ENCODE measurements at regions not wholly inside any gene's neighbourhood (a gene's known extent, or its start where the extent isn't known, plus 50 kb on each side); places are given as distances from the start of the nearest gene placed in this dataset.
"Not testable (repeated sequence)": the region's sequence is repeated elsewhere in the genome, so short reads cannot be mapped to it uniquely, and the experiment has no call there.

GRCh38 chr15:95021816-95022215 lies 790.5 kb downstream of the MCTP2 start:
- no peak for DNase-seq

GRCh38 chr15:95024351-95024750 lies 793.0 kb downstream of the MCTP2 start:
- DNase-seq = no peak

GRCh38 chr15:95025924-95026728 lies 794.8 kb downstream of the MCTP2 start:
- DNase-seq = no peak

DNA sequence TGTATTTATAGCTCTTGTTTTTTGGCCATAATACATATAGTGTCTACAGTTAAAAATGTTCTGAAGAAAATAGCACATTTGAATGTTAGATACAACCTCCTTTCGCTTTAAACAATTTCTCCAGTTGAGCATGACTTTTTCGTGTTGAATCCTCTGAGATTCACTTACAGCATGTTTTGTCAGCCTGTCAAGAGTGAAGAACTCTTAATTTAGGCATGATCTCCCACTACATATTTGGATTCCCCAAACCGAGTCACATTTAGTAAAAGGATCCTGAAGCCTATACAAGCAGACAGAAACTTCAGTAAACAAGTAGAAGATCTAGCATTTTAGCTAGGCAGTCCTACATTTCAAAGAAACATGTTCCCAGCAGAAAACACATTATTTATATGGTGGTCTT lies 796.6 kb downstream of the MCTP2 start:
- no peak for DNase-seq

DNA sequence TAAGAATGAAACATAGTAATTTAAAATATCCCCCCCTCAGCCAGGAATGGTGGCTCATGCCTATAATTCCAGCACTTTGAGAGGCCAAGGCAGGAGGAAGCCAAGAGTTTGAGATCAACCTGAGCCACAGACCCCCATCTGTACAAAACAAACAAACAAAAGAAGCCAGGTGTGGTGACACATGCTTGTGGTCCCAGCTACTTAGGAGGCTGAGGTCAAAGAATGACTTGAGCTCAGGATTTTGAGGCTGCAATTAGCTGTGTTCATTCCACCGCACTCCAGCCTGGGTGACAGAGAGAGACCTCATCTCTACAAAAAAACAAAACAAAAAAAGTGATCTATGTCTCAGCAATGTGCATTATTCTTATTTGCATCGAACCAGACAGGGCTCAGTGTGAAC lies 800.8 kb downstream of the MCTP2 start:
- DNase-seq = no peak

DNA sequence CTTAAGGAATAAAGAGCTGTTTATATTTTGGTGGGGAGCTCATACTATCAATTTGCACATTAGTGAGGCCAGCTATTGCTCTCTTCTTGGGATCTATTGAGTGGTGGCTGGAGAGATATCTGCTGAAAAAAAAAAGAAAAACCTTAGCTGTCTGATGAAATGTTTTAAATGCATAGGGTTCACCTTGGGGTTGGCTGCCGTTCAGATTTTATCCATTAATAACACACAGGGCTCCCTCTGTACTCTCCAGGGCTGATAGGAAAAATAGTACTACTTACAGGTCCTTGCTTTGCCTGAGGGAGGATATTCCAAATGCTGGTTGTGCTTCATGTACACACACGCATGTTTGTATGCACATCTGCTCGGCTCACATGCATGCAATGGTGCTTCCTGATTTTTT lies 803.7 kb downstream of the MCTP2 start:
- DNase-seq = no peak

GRCh38 chr15:95041297-95041696 lies 809.9 kb downstream of the MCTP2 start:
- DNase-seq = no peak

DNA sequence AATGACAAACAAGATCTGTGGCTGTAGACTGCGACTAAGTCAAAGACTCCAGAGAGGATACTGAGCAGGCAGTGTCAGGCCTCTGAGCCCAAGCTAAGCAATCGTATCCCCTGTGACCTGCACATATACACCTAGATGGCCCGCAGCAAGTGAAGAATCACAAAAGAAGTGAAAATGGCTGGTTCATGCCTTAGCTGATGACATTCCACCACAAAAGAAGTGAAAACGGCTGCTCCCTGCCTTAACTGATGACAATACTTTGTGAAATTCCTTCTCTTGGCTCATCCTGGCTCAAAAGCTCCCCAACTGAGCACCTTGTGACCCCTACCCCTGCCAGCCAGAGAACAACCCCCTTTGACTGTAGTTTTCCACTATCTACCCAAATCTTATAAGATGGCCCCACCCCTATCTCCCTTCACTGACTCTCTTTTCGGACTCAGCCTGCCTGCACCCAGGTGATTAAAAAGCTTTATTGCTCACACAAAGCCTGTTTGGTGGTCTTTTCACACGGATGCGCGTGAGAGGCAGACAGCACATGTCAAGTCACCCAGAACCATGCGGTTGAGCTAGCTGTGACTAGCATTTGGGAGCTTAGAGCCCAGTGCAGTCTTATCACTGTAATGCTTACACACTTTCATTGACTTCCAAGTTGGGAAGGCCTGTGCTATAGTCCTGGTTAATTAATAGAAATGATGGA lies 812.0 kb downstream of the MCTP2 start:
- DNase-seq = not testable (repeated sequence)

DNA sequence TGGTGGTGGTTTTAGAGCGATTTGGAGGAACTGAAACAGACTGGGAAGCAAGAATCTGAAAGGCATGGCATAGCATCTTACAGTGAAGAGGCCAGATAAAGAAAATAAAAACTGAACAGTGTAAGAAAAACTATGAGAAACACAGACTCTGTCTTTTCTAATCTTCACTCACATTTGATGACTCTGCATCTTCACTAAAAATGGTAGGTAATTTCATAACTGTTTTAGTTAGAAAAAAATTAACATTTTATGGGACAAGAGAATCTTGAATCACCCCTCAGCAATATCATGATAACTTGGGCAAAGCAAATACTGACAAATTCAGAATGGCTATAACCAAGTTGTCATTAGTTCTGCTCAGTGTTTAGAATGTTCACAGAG lies 812.6 kb downstream of the MCTP2 start:
- DNase-seq = no peak

DNA sequence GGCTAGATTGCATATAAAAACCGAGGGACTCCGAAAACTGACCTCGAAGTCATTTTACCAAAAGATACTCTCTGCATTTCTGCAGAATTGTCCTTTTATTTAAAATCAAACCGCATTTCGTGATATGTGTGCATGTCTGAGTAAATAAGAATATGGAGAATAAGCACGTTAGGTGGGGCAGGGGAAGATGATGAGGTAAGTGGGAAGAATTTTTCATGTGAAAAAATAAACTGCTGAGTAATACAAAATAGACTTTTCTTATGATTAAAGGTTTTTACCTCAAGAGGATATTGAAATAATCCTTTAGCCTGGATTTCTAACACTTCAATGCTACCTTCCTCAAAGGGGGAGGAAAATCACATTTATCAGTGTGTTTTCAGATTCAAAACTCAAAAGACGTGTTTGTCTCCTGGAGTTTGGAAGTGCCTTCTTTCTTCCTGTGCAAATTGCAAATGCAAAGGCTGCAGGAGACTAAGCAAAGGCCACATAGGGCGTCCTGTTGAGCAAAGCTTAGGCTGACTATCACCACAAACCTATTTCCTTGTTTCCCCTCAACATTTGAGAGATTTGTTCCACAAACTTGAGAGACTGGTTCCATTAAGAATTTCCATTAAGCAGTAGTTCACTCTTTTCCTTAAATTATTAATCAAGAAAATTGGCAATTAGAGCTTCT lies 813.5 kb downstream of the MCTP2 start:
- no peak for DNase-seq

- no peak for DNase-seq
These were observed 820.5 kb downstream of the MCTP2 start for GRCh38 chr15:95051861-95052260.

DNA sequence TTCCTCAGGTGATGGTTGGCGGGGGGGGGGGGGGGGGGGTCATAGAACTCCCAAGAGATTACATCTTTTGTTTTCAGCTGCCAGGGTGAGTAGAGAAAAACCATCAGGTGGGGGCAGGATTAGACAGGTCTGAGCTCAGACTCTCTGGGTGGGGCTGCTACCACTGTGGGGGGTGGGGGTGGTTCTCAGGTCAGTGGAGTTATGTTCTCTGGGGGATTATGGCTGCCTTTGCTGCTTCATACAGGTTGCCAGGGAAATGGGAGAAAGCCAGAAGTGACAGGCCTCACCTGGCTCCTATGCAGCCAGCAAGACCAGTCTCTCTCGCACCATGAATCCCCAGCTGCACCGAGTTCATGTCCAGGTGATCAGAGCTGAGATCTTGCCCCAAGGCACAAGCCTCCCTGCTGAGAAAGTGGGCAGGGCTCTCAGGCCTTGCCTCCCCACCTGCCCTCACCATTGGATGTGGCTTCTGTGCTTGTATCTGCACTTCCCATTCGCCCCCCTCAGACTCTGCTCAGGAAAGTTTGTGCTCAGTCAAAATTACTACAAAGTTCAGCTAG lies 828.1 kb downstream of the MCTP2 start:
- DNase-seq = no peak

GRCh38 chr15:95068701-95069521 lies 837.5 kb downstream of the MCTP2 start:
- DNase-seq = no peak

DNA sequence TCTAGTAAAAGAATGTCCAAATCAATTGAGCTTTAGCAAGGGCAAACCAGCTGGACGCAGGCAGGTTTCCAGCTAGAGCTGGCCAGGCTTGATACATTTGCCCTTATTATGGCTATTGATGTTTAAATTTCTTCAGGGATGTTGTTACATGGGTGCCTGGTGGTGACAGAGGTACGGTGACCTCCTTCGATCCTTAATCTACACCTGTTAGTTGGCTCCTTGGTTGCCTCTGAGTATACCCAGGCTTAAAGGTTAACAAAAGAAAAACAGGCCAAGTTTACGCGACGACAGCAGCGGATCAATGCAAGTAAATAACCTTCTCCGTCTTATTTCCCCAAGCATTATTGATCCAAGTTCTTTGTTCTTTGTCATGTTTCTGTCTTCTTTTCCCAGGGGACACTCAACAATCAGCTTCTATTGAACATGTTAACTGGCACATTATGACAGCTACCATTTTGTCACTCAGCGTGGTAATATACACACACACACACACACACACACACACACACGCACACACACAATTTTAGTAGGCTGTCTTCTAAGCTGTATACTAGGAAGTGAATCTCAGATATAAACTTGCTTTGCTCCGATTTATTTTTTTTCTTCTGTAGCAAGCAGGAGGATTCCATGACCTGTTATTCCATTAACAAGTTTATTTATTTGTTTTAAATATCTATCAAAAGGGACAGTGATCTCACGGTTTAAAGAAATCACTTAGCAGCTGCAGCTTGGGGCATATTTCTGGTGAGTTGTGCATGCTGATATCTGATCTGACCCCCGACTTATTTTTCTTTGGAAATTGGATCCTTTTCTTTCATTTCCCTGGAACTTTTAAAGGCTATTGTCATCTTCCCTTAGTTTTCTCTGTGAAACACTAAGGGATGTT lies 844.7 kb downstream of the MCTP2 start:
- no peak for DNase-seq

DNA sequence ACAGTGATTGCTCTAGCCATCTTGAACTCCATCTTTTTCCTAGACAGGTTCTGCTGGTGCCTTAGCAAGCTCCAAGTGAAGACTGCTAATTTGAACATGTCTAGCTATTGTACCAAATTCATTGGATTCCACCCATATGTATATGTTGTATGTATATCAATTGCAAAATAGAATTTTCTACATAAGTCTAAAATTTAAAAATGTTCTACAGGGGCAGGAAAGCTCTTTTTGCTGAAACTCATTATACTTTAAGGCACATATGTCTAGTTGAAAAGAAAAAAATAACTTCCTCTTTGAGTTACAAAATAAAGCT lies 845.3 kb downstream of the MCTP2 start:
- no peak for DNase-seq

- DNase-seq = no peak
These were observed 846.6 kb downstream of the MCTP2 start for GRCh38 chr15:95078003-95078402.

DNA sequence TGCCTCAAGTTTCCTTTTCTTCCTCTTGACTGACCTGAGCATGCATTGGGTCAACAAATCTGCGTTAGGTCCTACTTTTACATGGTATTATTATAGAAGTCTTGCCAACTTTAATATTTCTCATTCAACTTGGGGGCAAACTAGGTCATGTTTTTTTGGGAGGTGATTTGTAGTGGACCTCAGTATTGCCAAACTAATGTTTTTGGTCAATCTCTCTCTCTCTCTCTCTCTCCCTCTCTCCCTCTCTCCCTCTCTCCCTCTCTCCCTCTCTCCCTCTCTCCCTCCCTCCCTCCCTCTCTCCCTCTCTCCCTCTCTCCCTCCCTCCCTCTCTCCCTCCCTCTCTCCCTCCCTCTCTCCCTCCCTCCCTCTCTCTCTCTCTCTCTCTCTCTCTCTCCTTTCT lies 848.9 kb downstream of the MCTP2 start:
- not testable (repeated sequence) for DNase-seq

GRCh38 chr15:95085056-95085455 lies 853.7 kb downstream of the MCTP2 start:
- no peak for DNase-seq

GRCh38 chr15:95086531-95087252 lies 855.3 kb downstream of the MCTP2 start:
- DNase-seq = no peak

DNA sequence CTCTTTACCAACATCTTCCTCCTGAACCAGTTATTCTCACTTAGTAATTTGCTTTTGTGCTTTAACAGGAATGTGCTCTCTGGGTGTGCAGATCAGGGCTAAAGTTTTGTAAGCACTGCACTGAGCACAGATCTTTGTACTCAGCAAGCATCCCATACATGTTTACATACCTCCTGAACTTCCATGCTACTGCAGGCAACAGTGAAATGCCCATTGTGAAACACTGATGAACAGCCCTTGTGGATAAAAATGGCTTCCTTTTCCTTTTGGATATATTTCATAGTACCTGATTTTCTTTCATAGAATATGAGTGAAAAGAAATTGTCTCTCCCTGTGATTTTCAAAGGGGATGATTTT lies 855.9 kb downstream of the MCTP2 start:
- no peak for DNase-seq

DNA sequence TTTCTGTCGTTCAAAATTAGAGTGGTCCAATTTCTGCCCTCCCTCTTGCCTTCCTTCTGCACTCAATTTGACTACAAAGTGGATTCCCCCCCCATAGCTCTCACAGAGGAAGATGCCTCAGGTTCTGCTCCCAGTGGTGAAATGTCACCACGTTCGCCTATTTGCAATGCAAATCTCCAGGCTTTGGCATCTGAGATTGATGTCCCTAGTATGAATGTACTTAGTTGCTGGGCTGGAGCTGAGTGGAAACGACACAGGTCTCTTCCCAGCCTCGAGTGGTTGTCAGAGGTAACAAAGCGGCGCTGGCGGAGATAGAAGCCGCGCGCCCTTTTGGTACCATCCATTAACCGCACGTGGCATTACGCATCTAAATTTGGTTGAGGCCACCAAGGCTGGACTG lies 860.1 kb downstream of the MCTP2 start:
- DNase-seq = no peak

All from inflammatory macrophage treated with lipopolysaccharide for 4 hours (primary cell).